H7 (cell line): ENCODE measurements at regions not wholly inside any gene's neighbourhood (a gene's known extent, or its start where the extent isn't known, plus 50 kb on each side); places are given as distances from the start of the nearest gene placed in this dataset.
A peak's percentile ranks its signal among the peaks of the same experiment; 100 is the strongest.
"Not testable (repeated sequence)": the region's sequence is repeated elsewhere in the genome, so short reads cannot be mapped to it uniquely, and the experiment has no call there.

Experiments
- DNase-seq: peaks from one replicate; pipeline ENCODE4 v3.0.0; 2012
- H3K27me3 ChIP-seq: 2 replicates; pipeline ENCODE4 v1.6.0; 2011; ENCODE audit warnings: mild to moderate bottlenecking, low read length; ENCODE audit not compliant: control insufficient read depth, insufficient read depth
- H3K36me3 ChIP-seq: replicated peaks from 2 replicates; pipeline ENCODE4 v1.5.1; 2011; ENCODE audit warnings: low read length; ENCODE audit not compliant: control insufficient read depth, insufficient read depth
- H3K4me3 ChIP-seq: 2 replicates; pipeline ENCODE4 v1.5.1; 2011; ENCODE audit warnings: low read depth, mild to moderate bottlenecking, control low read depth, low read length, moderate library complexity; ENCODE audit not compliant: insufficient read depth

GRCh38 chr2:132220589-132220988, 58.8 kb upstream of the ANKRD30BL start:
- DNase-seq, H3K36me3 ChIP-seq, H3K27me3 ChIP-seq, H3K4me3 ChIP-seq: not testable (repeated sequence)

GRCh38 chr2:132221886-132222285, 60.1 kb upstream of the ANKRD30BL start:
- not testable (repeated sequence) for H3K27me3 ChIP-seq, H3K4me3 ChIP-seq, H3K36me3 ChIP-seq, DNase-seq

- Histone ChIP-seq H3K4me3 (no peak overlapping the region), H3K27me3 (no peaks in the 10 kb centered on the region), H3K36me3 (no peaks in the 10 kb centered on the region)
- DNase-seq = peak; percentile 8
Measured at GRCh38 chr2:132252191-132252893, 90.6 kb upstream of the ANKRD30BL start.

GRCh38 chr2:132252894-132253264, 91.1 kb upstream of the ANKRD30BL start:
- Histone ChIP-seq H3K4me3 (no peak overlapping the region), H3K36me3 (no peaks in the 10 kb centered on the region), H3K27me3 (no peaks in the 10 kb centered on the region)
- peak; percentile 16 for DNase-seq

- Histone ChIP-seq H3K36me3 (no peaks in the 10 kb centered on the region), H3K27me3 (no peaks in the 10 kb centered on the region), H3K4me3 (no peak overlapping the region)
- DNase-seq = peak; percentile 27
Measured at GRCh38 chr2:132253496-132254305, 91.9 kb upstream of the ANKRD30BL start.

GRCh38 chr2:132254306-132254919, 92.7 kb upstream of the ANKRD30BL start:
- not testable (repeated sequence) for H3K4me3 ChIP-seq, H3K36me3 ChIP-seq, DNase-seq, H3K27me3 ChIP-seq

GRCh38 chr2:132255714-132256113, 94.0 kb upstream of the ANKRD30BL start:
- H3K27me3 ChIP-seq = no peaks in the 10 kb centered on the region
- no peaks in the 10 kb centered on the region for H3K36me3 ChIP-seq
- DNase-seq = peak; percentile 4
- H3K4me3 ChIP-seq = no peak overlapping the region

GRCh38 chr2:132256251-132256902, 94.6 kb upstream of the ANKRD30BL start:
- Histone ChIP-seq H3K36me3 (no peaks in the 10 kb centered on the region), H3K4me3 (no peak overlapping the region), H3K27me3 (no peaks in the 10 kb centered on the region)
- peak; percentile 12 for DNase-seq

GRCh38 chr2:132256903-132257300, 95.2 kb upstream of the ANKRD30BL start:
- not testable (repeated sequence) for H3K4me3 ChIP-seq, H3K27me3 ChIP-seq, H3K36me3 ChIP-seq
- peak; percentile 8 for DNase-seq

GRCh38 chr2:132257301-132258171, 95.8 kb upstream of the ANKRD30BL start:
- not testable (repeated sequence) for H3K36me3 ChIP-seq, H3K27me3 ChIP-seq, H3K4me3 ChIP-seq
- DNase-seq = peak; percentile 13

GRCh38 chr2:132259276-132259675, 97.5 kb upstream of the ANKRD30BL start:
- not testable (repeated sequence) for DNase-seq, H3K27me3 ChIP-seq, H3K36me3 ChIP-seq, H3K4me3 ChIP-seq

GRCh38 chr2:132265595-132265994, 103.8 kb upstream of the ANKRD30BL start:
- DNase-seq, H3K36me3 ChIP-seq, H3K27me3 ChIP-seq: not testable (repeated sequence)

GRCh38 chr2:132267105-132267497, 105.3 kb upstream of the ANKRD30BL start:
- Histone ChIP-seq H3K27me3 (no peaks in the 10 kb centered on the region; the same call in 1 of the 2 replicates), H3K36me3 (no peaks in the 10 kb centered on the region), H3K4me3 (no peak overlapping the region)
- no peak for DNase-seq

More at GRCh38 chr2:132265595-132265994, 103.8 kb upstream of the ANKRD30BL start:
- not testable (repeated sequence) for H3K4me3 ChIP-seq
